B cell (primary cell): ENCODE measurements at regions not wholly inside any gene's neighbourhood (a gene's known extent, or its start where the extent isn't known, plus 50 kb on each side); places are given as distances from the start of the nearest gene placed in this dataset.

Experiments used
- ATAC-seq: fragments of 200-7000 bp; cut with Tn5 transposase; one replicate; pipeline ENCODE4 v1.10.0; 2021; ENCODE audit warnings: low read depth, mild to moderate bottlenecking, moderate number of reproducible peaks, moderate library complexity
- CTCF ChIA-PET: fragments of 350-600 bp; sonication (Branson Sonifier 250); formaldehyde crosslinking; loops from one replicate; lab custom pipeline; 2021; ENCODE audit warnings: antibody characterized with exemption, inconsistent platforms; lab: Charles Lee
- POLR2A ChIA-PET: fragments of 350-600 bp; sonication (Branson Sonifier 250); formaldehyde crosslinking; loops from one replicate; lab custom pipeline; 2021; ENCODE audit warnings: antibody characterized with exemption; lab: Charles Lee
- DNase-seq: peaks from one replicate; pipeline ENCODE4 v3.0.0; 2013
- H2AFZ ChIP-seq: 2 replicates; pipeline ENCODE4 v1.6.1; 2012; ENCODE audit warnings: mild to moderate bottlenecking, low read depth, low read length; ENCODE audit not compliant: insufficient read depth, poor library complexity, severe bottlenecking
- H3K27ac ChIP-seq, 2 donors: 1 replicate in 1 of 2; 2 replicates in 1 of 2; pipeline ENCODE4 v1.5.1; 2012 to 2013; ENCODE audit warnings: low read length in 2 of 2, mild to moderate bottlenecking in 2 of 2, moderate library complexity in 1 of 2
- H3K27me3 ChIP-seq, 4 experiments: fragments of 200-600 bp in 1 of 4; sonication (generic) in 1 of 4; replicated peaks in 1 of 4; 1 replicate in 2 of 4; 2 replicates in 2 of 4; pipeline versions ENCODE4 v1.6.1 to v1.7.0; 2013 to 2016; ENCODE audit warnings: low read length in 3 of 4, mild to moderate bottlenecking in 2 of 4, mixed read lengths in 1 of 4, moderate library complexity in 1 of 4; ENCODE audit not compliant: insufficient read depth in 4 of 4, control insufficient read depth in 3 of 4; ENCODE audit errors: control extremely low read depth in 1 of 4
- H3K36me3 ChIP-seq, 2 experiments: replicated peaks in 1 of 2; 1 replicate in 1 of 2; 2 replicates in 1 of 2; pipeline versions ENCODE4 v1.6.1 to v1.7.1; 2013; ENCODE audit warnings: low read length in 1 of 2; ENCODE audit not compliant: insufficient read depth in 2 of 2, control insufficient read depth in 1 of 2; ENCODE audit errors: control extremely low read depth in 1 of 2, extremely low read depth in 1 of 2
- H3K4me1 ChIP-seq, 2 donors: fragments of 200-600 bp in 1 of 2; sonication (generic) in 1 of 2; 1 replicate in 1 of 2; 2 replicates in 1 of 2; pipeline versions ENCODE4 v1.5.1 to v1.6.1; 2013 to 2017; ENCODE audit warnings: low read length in 2 of 2; ENCODE audit not compliant: control insufficient read depth in 2 of 2, insufficient read depth in 2 of 2
- H3K4me2 ChIP-seq: replicated peaks from 2 replicates; pipeline ENCODE3; 2012; ENCODE audit warnings: mild to moderate bottlenecking, low read depth, low read length; ENCODE audit not compliant: poor library complexity, severe bottlenecking
- H3K4me3 ChIP-seq, 5 experiments: fragments of 200-600 bp in 1 of 5; sonication (generic) in 1 of 5; 1 replicate in 3 of 5; 2 replicates in 2 of 5; pipeline versions ENCODE4 v1.5.1 to v1.7.0; 2011 to 2016; ENCODE audit warnings: low read length in 4 of 5, mild to moderate bottlenecking in 4 of 5, low read depth in 2 of 5, control low read depth in 1 of 5, moderate library complexity in 1 of 5; ENCODE audit not compliant: insufficient read depth in 1 of 5; ENCODE audit errors: control extremely low read depth in 1 of 5, extremely low read depth in 1 of 5
- H3K79me2 ChIP-seq: fragments of 200-600 bp; sonication (generic); one replicate; pipeline ENCODE4 v1.6.0; 2016; ENCODE audit warnings: low read length; ENCODE audit not compliant: control insufficient read depth, insufficient read depth
- H3K9ac ChIP-seq: fragments of 200-600 bp; sonication (generic); 2 replicates; pipeline ENCODE4 v1.6.1; 2017; ENCODE audit warnings: mild to moderate bottlenecking, low read length, moderate library complexity
- H3K9me3 ChIP-seq, 3 donors: one replicate each; pipeline versions ENCODE4 v1.6.1 to v1.7.1; 2013; ENCODE audit warnings: low read length in 2 of 3; ENCODE audit not compliant: control insufficient read depth in 2 of 3, insufficient read depth in 1 of 3; ENCODE audit errors: control extremely low read depth in 1 of 3
- H4K20me1 ChIP-seq: 2 replicates; pipeline ENCODE4 v1.6.0; 2012; ENCODE audit warnings: mild to moderate bottlenecking, low read length; ENCODE audit not compliant: insufficient read depth, control insufficient read depth, poor library complexity, severe bottlenecking
- H3K27ac Mint-ChIP-seq: one replicate; pipeline ENCODE4 v1.8.0; 2021; ENCODE audit warnings: mixed read lengths
- H3K27me3 Mint-ChIP-seq: one replicate; pipeline ENCODE4 v1.8.0; 2021; ENCODE audit warnings: mixed read lengths
- H3K4me1 Mint-ChIP-seq: one replicate; pipeline ENCODE4 v1.8.0; 2021; ENCODE audit warnings: mixed read lengths
- H3K4me3 Mint-ChIP-seq: one replicate; pipeline ENCODE4 v1.8.0; 2021; ENCODE audit warnings: mixed read lengths
- H3K9me3 Mint-ChIP-seq: one replicate; pipeline ENCODE4 v1.8.0; 2022; ENCODE audit warnings: mixed read lengths; ENCODE audit not compliant: insufficient read depth
- CTCF ChIP-seq: fragments of 200-600 bp; IDR thresholded peaks from one replicate; pipeline ENCODE4 v1.8.0; 2022; ENCODE audit warnings: antibody characterized with exemption, mild to moderate bottlenecking
- EZH2 ChIP-seq: IDR thresholded peaks from 2 replicates; pipeline ENCODE4 v1.6.1; 2012; ENCODE audit warnings: borderline replicate concordance, low read depth, mild to moderate bottlenecking, moderate library complexity, low read length; ENCODE audit not compliant: insufficient read depth, poor library complexity, severe bottlenecking
- WGBS: methylation state at CpG from one replicate; pipeline ENCODE4 v1.1.5; 2013; ENCODE audit warnings: missing lambda C conversion rate; ENCODE audit not compliant: insufficient coverage; 5-methylcytosine and 5-hydroxymethylcytosine counted together
- intact Hi-C: fragments of 100-400 bp; cut with micrococcal nuclease; formaldehyde crosslinking; loops from one replicate; pipeline ENCODE4 v1.10.0; 2022

GRCh38 chr3:5613599-5613998, 426.1 kb downstream of the EDEM1 start:
- H3K27ac Mint-ChIP-seq = no peak overlapping the region

GRCh38 chr3:5616873-5617272, 429.4 kb downstream of the EDEM1 start:
- no peaks in the 10 kb centered on the region for H3K9me3 ChIP-seq
- DNase-seq (no peak), ATAC-seq (no peak)
- no peak overlapping the region for H3K9ac ChIP-seq
- Mint-ChIP-seq H3K27me3 (no peaks in the 10 kb centered on the region), H3K9me3 (no peaks in the 10 kb centered on the region), H3K27ac (no peak overlapping the region), H3K4me1 (no peaks in the 10 kb centered on the region), H3K4me3 (no peak overlapping the region)
- ChIA-PET CTCF (no interaction called here), POLR2A (no interaction called here)
- TF ChIP-seq CTCF (no peak), EZH2 (no peak)
- no peak overlapping the region for H3K4me2 ChIP-seq
- H3K36me3 ChIP-seq = no peaks in the 10 kb centered on the region
- H2AFZ ChIP-seq = no peak overlapping the region
- WGBS = no CpG with 5 or more reads among the region's 4 CpGs
- H3K27ac ChIP-seq = no peak overlapping the region
- H3K4me3 ChIP-seq = no peak overlapping the region
- H3K4me1 ChIP-seq = no peaks in the 10 kb centered on the region
- no peaks in the 10 kb centered on the region for H4K20me1 ChIP-seq
- no peaks in the 10 kb centered on the region for H3K27me3 ChIP-seq
- H3K79me2 ChIP-seq = no peaks in the 10 kb centered on the region
- intact Hi-C loops = no loop called here

More at GRCh38 chr3:5613599-5613998, 426.1 kb downstream of the EDEM1 start:
- DNase-seq (no peak), ATAC-seq (no peak)
- Histone ChIP-seq H4K20me1 (no peaks in the 10 kb centered on the region), H3K36me3 (no peaks in the 10 kb centered on the region), H3K79me2 (no peaks in the 10 kb centered on the region), H3K27me3 (no peaks in the 10 kb centered on the region), H2AFZ (no peak overlapping the region), H3K4me1 (no peaks in the 10 kb centered on the region), H3K9ac (no peak overlapping the region), H3K4me2 (no peak overlapping the region), H3K27ac (no peak overlapping the region), H3K9me3 (no peaks in the 10 kb centered on the region), H3K4me3 (no peak overlapping the region)
- Mint-ChIP-seq H3K27me3 (no peaks in the 10 kb centered on the region), H3K4me1 (no peaks in the 10 kb centered on the region), H3K4me3 (no peak overlapping the region), H3K9me3 (no peaks in the 10 kb centered on the region)
- intact Hi-C loops = no loop called here
- WGBS = no CpG with 5 or more reads among the region's 3 CpGs
- ChIA-PET CTCF (no interaction called here), POLR2A (no interaction called here)
- TF ChIP-seq EZH2 = no peak
- TF ChIP-seq CTCF = no peak
